GM19455 (cell line): ENCODE measurements at regions not wholly inside any gene's neighbourhood (a gene's known extent, or its start where the extent isn't known, plus 50 kb on each side); places are given as distances from the start of the nearest gene placed in this dataset.

Source experiments
- ATAC-seq: cut with Tn5 transposase; IDR thresholded peaks from one replicate; pipeline ENCODE4 v1.9.1; 2021; ENCODE audit not compliant: unreplicated experiment

DNA sequence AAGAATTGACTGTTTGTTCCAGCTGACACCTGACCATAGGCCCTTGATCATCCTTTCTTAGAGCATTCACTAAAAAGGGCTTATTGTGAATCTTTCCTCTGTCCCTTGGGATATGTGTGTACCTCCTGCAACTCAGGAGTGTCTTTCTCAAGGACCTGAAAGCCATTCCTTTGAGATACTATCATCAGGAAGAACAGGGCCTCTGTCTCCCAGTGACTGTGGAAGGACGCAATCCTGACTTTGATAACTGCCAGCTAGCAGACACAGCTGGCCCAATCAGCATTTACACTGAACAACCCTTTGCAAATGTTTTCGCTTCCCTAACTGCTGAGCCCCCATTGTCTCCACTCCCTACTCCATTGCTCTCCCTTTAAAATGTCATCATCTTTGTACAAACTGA is 144.4 kb downstream of the RMI1 start:
- ATAC-seq = no peak

- no peak for ATAC-seq
These were observed 148.9 kb downstream of the RMI1 start for GRCh38 chr9:84129529-84129928.

GRCh38 chr9:84136119-84136868 is 155.7 kb downstream of the RMI1 start:
- ATAC-seq = no peak

DNA sequence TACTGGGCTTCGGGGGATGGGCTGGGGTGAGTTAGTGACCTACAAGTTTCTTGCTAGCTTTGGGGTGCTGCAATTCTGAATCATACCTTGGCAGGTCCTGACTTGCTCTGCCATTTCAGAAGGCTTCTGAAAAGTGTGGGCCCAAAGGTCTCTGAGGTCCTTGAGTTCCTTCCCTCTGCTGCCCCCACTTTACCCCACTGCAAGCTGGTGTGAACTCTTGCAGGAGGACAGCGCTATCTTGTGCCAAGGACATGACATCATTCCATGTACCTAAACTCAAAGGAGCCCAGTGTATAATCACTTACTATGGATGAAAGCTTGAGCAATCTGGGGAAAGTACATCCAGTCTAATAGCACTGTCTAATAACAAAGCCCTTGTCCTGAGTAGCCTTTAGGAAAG is 157.4 kb downstream of the RMI1 start:
- ATAC-seq = no peak

GRCh38 chr9:84138541-84138940 is 157.9 kb downstream of the RMI1 start:
- ATAC-seq = no peak

- ATAC-seq = no peak
These were observed 158.9 kb downstream of the RMI1 start for GRCh38 chr9:84139296-84140070.

GRCh38 chr9:84140535-84141101 is 160.0 kb downstream of the RMI1 start:
- no peak for ATAC-seq

DNA sequence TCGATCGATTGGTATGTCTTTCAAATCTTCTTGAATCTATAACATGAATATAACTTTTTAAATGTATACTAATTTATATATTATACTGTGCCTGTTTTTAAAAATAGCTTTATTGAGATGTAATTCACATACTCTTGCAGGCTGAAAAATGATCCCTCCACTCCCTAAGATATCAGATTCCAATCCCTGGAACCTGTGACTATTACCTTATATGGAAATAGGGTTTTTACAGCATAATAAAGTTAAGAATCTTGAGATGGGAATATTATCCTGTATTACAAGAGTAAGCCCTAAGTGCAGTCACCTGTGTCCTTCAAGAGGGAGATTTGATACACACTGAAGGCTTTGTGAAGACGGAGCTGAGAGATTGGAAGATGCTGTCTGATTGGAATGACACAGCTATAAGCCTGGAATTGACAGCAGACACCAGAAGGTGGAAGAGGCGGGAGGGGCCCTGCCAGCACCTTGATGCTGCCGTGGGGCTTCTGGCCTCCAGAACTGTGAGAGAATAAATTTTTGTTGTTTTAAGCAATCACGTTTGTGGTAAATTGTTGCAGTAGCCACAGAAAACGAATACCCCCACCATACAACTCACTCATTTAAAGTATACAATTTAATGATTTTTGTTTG is 161.3 kb downstream of the RMI1 start:
- no peak for ATAC-seq

GRCh38 chr9:84145031-84145430 is 164.4 kb downstream of the RMI1 start:
- ATAC-seq = no peak

DNA sequence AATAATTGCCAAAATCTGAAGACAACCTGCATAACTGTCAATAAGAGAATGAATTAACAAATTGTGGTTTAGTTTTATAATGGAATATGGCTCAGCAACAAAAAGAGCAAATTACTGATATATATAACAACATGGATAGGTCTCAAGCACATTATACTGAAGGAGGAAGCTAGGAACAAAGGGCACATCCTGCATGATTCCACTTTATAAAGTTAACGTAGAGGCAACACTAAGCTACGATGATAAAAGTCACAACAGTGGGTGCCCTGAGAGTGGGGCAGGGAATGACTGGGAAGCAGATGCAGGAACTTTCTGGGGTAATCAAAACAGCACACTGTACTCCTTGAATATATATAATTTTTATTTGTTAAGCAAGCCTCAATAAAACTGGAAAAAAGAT is 165.2 kb downstream of the RMI1 start:
- ATAC-seq = no peak

GRCh38 chr9:84146893-84147710 is 166.5 kb downstream of the RMI1 start:
- no peak for ATAC-seq

GRCh38 chr9:84151236-84151635 is 170.6 kb downstream of the RMI1 start:
- no peak for ATAC-seq

DNA sequence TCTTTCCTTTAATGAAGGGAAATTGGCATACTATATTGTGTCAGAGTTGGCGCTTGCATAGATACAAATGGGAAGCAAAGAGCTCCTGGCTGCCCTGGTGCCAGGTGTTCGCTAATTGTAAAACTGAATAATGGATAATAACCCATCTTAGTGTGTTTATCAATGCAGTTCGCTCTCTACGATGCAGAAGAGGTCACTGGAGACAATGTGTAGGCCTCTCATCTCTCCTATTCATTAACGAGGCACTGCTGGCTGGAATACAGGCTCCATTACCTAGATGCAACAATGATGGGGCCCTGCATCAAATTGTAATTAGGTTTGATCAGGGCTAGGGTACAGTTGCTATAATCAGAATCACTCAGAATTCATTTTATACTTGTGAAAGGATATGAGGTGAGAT is 171.0 kb downstream of the RMI1 start:
- no peak for ATAC-seq

GRCh38 chr9:84152204-84152603 is 171.6 kb downstream of the RMI1 start:
- no peak for ATAC-seq

GRCh38 chr9:84153885-84154284 is 173.3 kb downstream of the RMI1 start:
- no peak for ATAC-seq

DNA sequence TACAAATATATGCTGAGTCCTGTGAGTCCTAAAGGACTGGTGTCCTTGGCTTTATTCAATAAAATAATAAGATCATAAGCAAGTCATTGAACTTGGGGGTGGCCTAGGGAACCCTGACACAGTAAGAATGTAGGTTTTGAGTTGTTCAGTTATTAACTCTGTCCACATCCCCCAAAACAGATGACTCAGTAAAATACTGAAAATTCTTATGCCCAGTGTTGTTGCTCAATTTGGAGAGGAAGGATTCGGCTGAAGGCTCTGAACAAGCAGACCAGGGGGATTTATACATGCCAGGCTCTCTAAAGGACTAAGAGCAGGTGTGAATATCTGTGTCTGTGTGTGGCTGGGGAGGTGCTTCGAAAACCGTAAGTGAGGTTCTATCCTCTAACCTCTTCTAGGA is 173.7 kb downstream of the RMI1 start:
- no peak for ATAC-seq

DNA sequence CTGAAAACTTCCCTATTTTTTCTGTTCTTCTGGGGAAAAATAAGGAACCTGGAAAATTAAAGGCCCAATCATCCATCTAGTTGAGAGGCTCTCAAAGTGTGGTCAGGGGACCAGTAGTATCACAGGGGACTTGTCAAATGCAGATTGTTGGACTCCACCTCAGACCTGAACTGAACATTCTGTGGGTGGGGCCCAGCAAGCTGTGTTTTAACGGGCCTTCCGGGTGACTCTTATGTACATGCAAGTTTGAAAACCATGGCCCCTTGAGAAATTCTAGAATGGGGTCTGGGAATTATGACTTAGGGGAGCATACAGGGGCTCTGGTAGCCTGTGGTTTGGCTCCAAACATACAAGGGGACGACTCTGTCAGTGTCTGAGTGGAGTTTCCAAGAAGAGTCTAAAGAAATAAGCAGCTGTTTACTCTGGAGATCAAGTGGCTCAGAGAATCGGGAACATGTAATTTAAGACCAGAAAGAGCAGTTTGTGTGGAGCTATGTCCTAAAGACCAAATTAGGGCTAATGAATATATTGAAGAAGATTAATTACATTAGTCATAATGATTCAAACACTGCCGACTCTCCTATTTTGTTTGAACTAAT is 177.4 kb downstream of the SLC28A3 start:
- no peak for ATAC-seq

DNA sequence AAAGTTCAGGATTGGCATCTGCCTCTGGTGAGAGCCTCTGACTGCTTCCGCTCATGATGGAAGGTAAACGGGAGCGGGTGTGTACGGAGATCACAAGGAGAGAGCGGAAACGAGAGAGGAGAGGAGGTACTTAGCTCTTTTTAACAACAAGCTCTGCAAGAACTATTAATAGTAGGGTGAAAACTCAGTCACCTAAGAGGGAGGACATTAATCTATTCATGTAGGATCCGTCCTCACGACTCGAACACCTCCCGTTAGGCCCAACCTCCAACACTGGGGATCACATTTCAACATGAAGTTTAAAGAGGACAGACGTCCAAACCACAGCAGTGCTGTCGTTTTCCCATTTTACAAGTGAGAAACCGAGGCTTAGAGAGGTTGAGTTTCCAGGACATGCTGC is 173.7 kb downstream of the SLC28A3 start:
- no peak for ATAC-seq

- ATAC-seq = no peak
These were observed 171.3 kb downstream of the SLC28A3 start for GRCh38 chr9:84169240-84169639.

GRCh38 chr9:84170521-84171141 is 169.9 kb downstream of the SLC28A3 start:
- no peak for ATAC-seq
